Calu3 (cell line): ENCODE measurements at regions not wholly inside any gene's neighbourhood (a gene's known extent, or its start where the extent isn't known, plus 50 kb on each side); places are given as distances from the start of the nearest gene placed in this dataset.

Experiments
- BruUV-seq: library from RNA; stranded (reverse); fragments of 400-500 nt; replicated peaks from 2 replicates; lab custom pipeline; 2021; lab: Mats Ljungman, UMichigan
- CTCF ChIA-PET: fragments of 300-600 bp; sonication (Branson Sonifier 250); formaldehyde crosslinking; loops from one replicate; lab custom pipeline; 2022; ENCODE audit warnings: antibody characterized with exemption; lab: Charles Lee
- DNase-seq: peaks from one replicate; pipeline ENCODE4 v3.0.0; 2022
- H3K27ac Mint-ChIP-seq: one replicate; pipeline ENCODE4 v1.8.0; 2022; ENCODE audit warnings: mixed read lengths; ENCODE audit not compliant: unreplicated experiment
- H3K27me3 Mint-ChIP-seq: one replicate; pipeline ENCODE4 v1.8.0; 2022; ENCODE audit warnings: mixed read lengths; ENCODE audit not compliant: unreplicated experiment
- H3K36me3 Mint-ChIP-seq: one replicate; pipeline ENCODE4 v1.8.0; 2022; ENCODE audit warnings: mild to moderate bottlenecking, moderate library complexity, mixed read lengths; ENCODE audit not compliant: insufficient read depth, unreplicated experiment
- H3K4me1 Mint-ChIP-seq: one replicate; pipeline ENCODE4 v1.8.0; 2022; ENCODE audit warnings: mild to moderate bottlenecking, low read depth, mixed read lengths; ENCODE audit not compliant: unreplicated experiment
- H3K4me3 Mint-ChIP-seq: one replicate; pipeline ENCODE4 v1.8.0; 2022; ENCODE audit warnings: mild to moderate bottlenecking, low read depth, moderate library complexity, mixed read lengths; ENCODE audit not compliant: unreplicated experiment
- H3K9me3 Mint-ChIP-seq: one replicate; pipeline ENCODE4 v1.8.0; 2022; ENCODE audit warnings: low read depth, mixed read lengths; ENCODE audit not compliant: unreplicated experiment
- CTCF ChIP-seq: fragments of 200-600 bp; IDR thresholded peaks from one replicate; pipeline ENCODE4 v1.8.0; 2022; ENCODE audit warnings: antibody characterized with exemption; ENCODE audit not compliant: unreplicated experiment
- intact Hi-C: fragments of 100-400 bp; cut with micrococcal nuclease; formaldehyde crosslinking; loops from one replicate; pipeline ENCODE4 v1.10.0; 2022; ENCODE audit not compliant: unreplicated experiment

DNA sequence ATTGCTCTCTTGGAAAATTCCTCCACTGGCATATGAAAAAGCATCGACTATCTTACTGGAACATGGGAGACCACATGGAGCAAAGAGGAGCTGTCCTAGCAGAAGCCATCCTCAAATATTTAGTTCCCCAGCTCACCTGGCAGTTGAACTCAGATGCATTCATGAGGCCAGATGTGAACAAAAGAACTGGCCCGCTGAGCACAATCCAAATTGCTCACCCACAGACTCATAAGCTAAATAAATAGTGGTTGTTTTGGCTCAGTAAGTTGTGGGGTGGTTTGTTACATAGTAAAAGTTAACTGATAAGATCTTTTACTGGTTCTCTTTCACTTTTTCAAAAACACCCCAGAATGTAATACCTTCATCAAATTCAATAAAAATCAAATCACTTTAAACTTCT is 108.6 kb upstream of the CWC22 start:
- Mint-ChIP-seq H3K4me1 (no peaks in the 10 kb centered on the region), H3K27me3 (no peaks in the 10 kb centered on the region), H3K36me3 (no peaks in the 10 kb centered on the region), H3K4me3 (no peak overlapping the region), H3K9me3 (no peaks in the 10 kb centered on the region), H3K27ac (no peak overlapping the region)
- CTCF ChIA-PET: interaction anchor here (0.5 to 0.6 kb wide), 2 partner anchors 10 to 1743 kb away, joined by 3 to 6 read pairs; no protein-coding TSS in a partner anchor
- no TSS peak for BruUV-seq
- intact Hi-C loops: no loop called here
- DNase-seq: no peak
- no peak for TF ChIP-seq CTCF

DNA sequence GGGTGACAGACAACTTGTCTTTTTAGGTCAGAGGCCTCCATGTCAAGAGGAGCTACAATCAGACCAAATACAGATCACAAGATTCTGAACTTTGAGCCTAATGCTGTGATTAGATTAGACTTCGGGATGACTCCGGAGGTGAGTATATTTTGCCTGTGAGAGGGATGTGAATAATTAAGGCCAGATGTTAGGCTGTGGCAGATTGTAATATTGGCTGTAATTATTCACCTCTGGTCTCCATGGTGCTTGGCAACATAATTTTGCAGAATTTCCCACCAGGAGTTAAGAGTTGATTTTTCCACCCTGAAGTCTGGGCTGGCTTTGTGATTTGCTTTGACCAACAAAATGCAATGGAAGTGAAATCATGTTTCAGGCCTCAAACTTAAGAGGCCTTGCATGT is 108.2 kb upstream of the CWC22 start:
- DNase-seq: no peak
- intact Hi-C loops: no loop called here
- Mint-ChIP-seq H3K36me3 (no peaks in the 10 kb centered on the region), H3K4me3 (no peak overlapping the region), H3K9me3 (no peaks in the 10 kb centered on the region), H3K4me1 (no peaks in the 10 kb centered on the region), H3K27ac (no peak overlapping the region), H3K27me3 (no peaks in the 10 kb centered on the region)
- TF ChIP-seq CTCF: no peak
- BruUV-seq: no TSS peak
- CTCF ChIA-PET: interaction anchor here (0.6 kb wide), 1 partner anchor 11 kb away, joined by 3 read pairs; no protein-coding TSS in a partner anchor

DNA sequence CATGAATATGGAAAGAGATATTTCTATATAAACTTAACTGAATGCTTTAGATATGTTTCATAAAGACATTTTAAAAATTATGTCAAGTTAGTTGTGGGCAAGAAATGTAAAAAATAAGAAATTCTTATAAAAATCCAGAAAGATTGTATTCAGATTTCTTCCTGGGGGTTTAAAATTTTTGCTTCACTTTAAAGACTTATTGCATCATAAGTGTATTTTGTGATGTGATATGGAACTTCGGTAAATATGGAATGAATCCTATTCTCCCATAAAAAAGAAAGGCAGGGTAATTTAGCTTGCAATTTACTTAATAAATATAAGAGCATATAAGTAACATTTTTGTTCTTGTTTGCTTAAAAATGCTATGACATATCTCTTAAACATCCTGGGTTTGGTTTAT is 104.8 kb upstream of the CWC22 start:
- H3K4me3 Mint-ChIP-seq: no peak overlapping the region
- no TSS peak for BruUV-seq

DNA sequence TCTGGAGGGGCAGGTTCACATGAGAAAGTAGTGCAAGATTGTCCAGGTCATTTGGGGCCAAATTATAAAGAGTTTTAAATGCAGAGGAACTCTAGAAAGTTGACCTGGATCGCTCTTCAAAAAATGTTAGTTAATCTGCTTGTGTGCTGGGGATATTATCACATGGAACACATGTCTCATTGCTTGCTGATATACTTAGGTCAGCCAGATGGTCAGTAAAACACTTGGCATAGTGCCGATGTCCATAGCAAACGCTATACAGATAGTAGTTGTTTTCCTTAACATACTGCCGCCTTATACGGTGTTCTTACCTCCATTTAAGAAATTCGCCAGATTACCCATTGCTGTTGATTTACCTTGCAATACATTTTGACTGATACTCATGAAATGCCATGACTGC is 103.4 kb upstream of the CWC22 start:
- no peak for TF ChIP-seq CTCF
- no peaks in the 10 kb centered on the region for H3K4me1 Mint-ChIP-seq
- no peak overlapping the region for H3K27ac Mint-ChIP-seq
- no peaks in the 10 kb centered on the region for H3K36me3 Mint-ChIP-seq
- intact Hi-C loops: no loop called here
- DNase-seq: no peak
- CTCF ChIA-PET: no interaction called here
- BruUV-seq: no TSS peak
- H3K4me3 Mint-ChIP-seq: no peak overlapping the region
- H3K27me3 Mint-ChIP-seq: no peaks in the 10 kb centered on the region
- H3K9me3 Mint-ChIP-seq: no peaks in the 10 kb centered on the region

More for the DNA sequence above, 104.8 kb upstream of the CWC22 start:
- no peak for DNase-seq
- Mint-ChIP-seq H3K36me3 (no peaks in the 10 kb centered on the region), H3K9me3 (no peaks in the 10 kb centered on the region), H3K27ac (no peak overlapping the region), H3K27me3 (no peaks in the 10 kb centered on the region), H3K4me1 (no peaks in the 10 kb centered on the region)
- TF ChIP-seq CTCF: no peak
- CTCF ChIA-PET: no interaction called here
- intact Hi-C loops: no loop called here
